ENCODE measurements at regions not wholly inside any gene's neighbourhood (a gene's known extent, or its start where the extent isn't known, plus 50 kb on each side); places are given as distances from the start of the nearest gene placed in this dataset.

GRCh38 chr17:14745541-14745940 lies 444.7 kb downstream of the HS3ST3B1 start:
- Histone ChIP-seq H3K36me3 (ENCODE audit: control insufficient read depth in 2 of 4, insufficient read depth in 4 of 4, low read length in 3 of 4) (no peaks in the 10 kb centered on the region), H3K9me3 (ENCODE audit: insufficient read depth in 2 of 2, low read depth in 1 of 2, low read length in 1 of 2) (no peaks in the 10 kb centered on the region), H2BK15ac (ENCODE audit: low read length) (no peak overlapping the region), H3K4me3 (ENCODE audit: extremely low read depth in 1 of 4, insufficient read depth in 2 of 4, low read depth in 3 of 4, low read length in 4 of 4) (no peak overlapping the region), H4K8ac (ENCODE audit: extremely low read depth, insufficient read depth, low read length) (no peak overlapping the region), H3K4me1 (replicated peaks in 1 of 4; ENCODE audit: control insufficient read depth in 3 of 4, insufficient read depth in 4 of 4, low read length in 3 of 4) (no peaks in the 10 kb centered on the region; a peak in 1 of 7 replicates), H3K79me1 (ENCODE audit: low read depth, low read length) (no peaks in the 10 kb centered on the region), H2BK12ac (ENCODE audit: low read depth, low read length) (no peak overlapping the region), H4K91ac (replicated peaks; ENCODE audit: insufficient read length, low read length) (no peak overlapping the region), H2AK5ac (ENCODE audit: low read depth, low read length) (no peak overlapping the region), H3K4me2 (ENCODE audit: insufficient read depth in 1 of 2, low read depth in 2 of 2, low read length in 2 of 2) (no peak overlapping the region), H2BK20ac (ENCODE audit: low read length) (no peak overlapping the region), H4K5ac (ENCODE audit: insufficient read length, low read depth, low read length) (no peak overlapping the region), H2BK5ac (ENCODE audit: low read depth, low read length) (no peak overlapping the region), H3K14ac (ENCODE audit: insufficient read length) (no peak overlapping the region), H3K27me3 (replicated peaks in 1 of 4; ENCODE audit: control insufficient read depth in 3 of 4, extremely low read depth in 1 of 4, insufficient read depth in 3 of 4, low read length in 3 of 4) (no peaks in the 10 kb centered on the region), H3K18ac (ENCODE audit: extremely low read depth, low read length) (no peak overlapping the region), H3K23me2 (ENCODE audit: low read depth, low read length) (no peaks in the 10 kb centered on the region), H3K9ac (replicated peaks in 1 of 4; ENCODE audit: extremely low read depth in 1 of 4, low read depth in 3 of 4, low read length in 3 of 4) (no peak overlapping the region), H3K56ac (replicated peaks; ENCODE audit: insufficient read length, low read depth, low read length) (no peak overlapping the region), H3K4ac (replicated peaks; ENCODE audit: insufficient read length, low read depth, low read length) (no peak overlapping the region), H2BK120ac (replicated peaks; ENCODE audit: low read depth, low read length) (no peak overlapping the region), H2AFZ (ENCODE audit: low read length) (no peak overlapping the region), H3K23ac (ENCODE audit: insufficient read length) (no peak overlapping the region), H3K27ac (ENCODE audit: low read depth, low read length) (no peak overlapping the region), H4K20me1 (replicated peaks in 1 of 2; ENCODE audit: control insufficient read depth in 1 of 2, insufficient read depth in 2 of 2, low read length in 2 of 2) (no peaks in the 10 kb centered on the region), H3K79me2 (ENCODE audit: control insufficient read depth in 1 of 2, insufficient read depth in 2 of 2, low read length in 2 of 2) (no peaks in the 10 kb centered on the region)
- DNase-seq (ENCODE audit: low read depth in 1 of 2, low spot score in 2 of 2) (no peak), FAIRE-seq (no peak)
- CTCF ChIA-PET (ENCODE audit: partially characterized antibody) = no interaction called here
- POLR2A ChIA-PET (ENCODE audit: partially characterized antibody) = no interaction called here
- 96% methylated on average over 1 of the region's 1 CpG; no CpG with 5 or more reads in 1 of the 2 experiments for WGBS, 2 experiments (ENCODE audit: extremely low coverage in 1 of 2, insufficient coverage in 1 of 2, insufficient read length in 1 of 2, insufficient replicate concordance in 2 of 2, low coverage in 1 of 2, low lambda C conversion rate in 2 of 2, missing lambda C conversion rate in 1 of 2)
- TF ChIP-seq CEBPB (IDR thresholded peaks at IDR 0.05; ENCODE audit: low read depth, low read length) = no peak
- no peak for TF ChIP-seq KDM4A (IDR thresholded peaks at IDR 0.05; ENCODE audit: low read depth, low read length, severe bottlenecking)

Measured in H1 (cell line).